PC-3 (cell line): ENCODE measurements at regions not wholly inside any gene's neighbourhood (a gene's known extent, or its start where the extent isn't known, plus 50 kb on each side); places are given as distances from the start of the nearest gene placed in this dataset.

Experiments
- ATAC-seq: fragments of 200-7000 bp; cut with Tn5 transposase; 2 replicates; pipeline ENCODE4 v1.9.1; 2020; ENCODE audit warnings: mild to moderate bottlenecking, moderate library complexity
- BruUV-seq: library from RNA; stranded (reverse); fragments of 400-500 nt; replicated peaks from 2 replicates; lab custom pipeline; 2021; lab: Mats Ljungman, UMichigan
- CTCF ChIA-PET: fragments of 300-600 bp; sonication (Branson Sonifier 250); formaldehyde crosslinking; loops from one replicate; lab custom pipeline; 2022; ENCODE audit warnings: antibody characterized with exemption; lab: Charles Lee
- POLR2A ChIA-PET: fragments of 300-600 bp; sonication (Branson Sonifier 250); formaldehyde crosslinking; loops from one replicate; lab custom pipeline; 2022; ENCODE audit warnings: antibody characterized with exemption; ENCODE audit not compliant: unreplicated experiment; lab: Charles Lee
- DNase-seq: peaks from one replicate; pipeline ENCODE4 v3.0.0-alpha.2; 2015
- H2AFZ ChIP-seq: fragments of 300-600 bp; sonication (generic); 2 replicates; pipeline ENCODE4 v1.6.0; 2016; ENCODE audit warnings: antibody characterized with exemption, low read length
- H3F3A ChIP-seq: fragments of 300-600 bp; sonication (generic); one replicate; pipeline ENCODE4 v1.6.0; 2017; ENCODE audit warnings: antibody characterized with exemption, low read length, control low read depth, mild to moderate bottlenecking; ENCODE audit not compliant: unreplicated experiment
- H3K27ac ChIP-seq: fragments of 300-600 bp; sonication (generic); 2 replicates; pipeline ENCODE4 v1.5.1; 2016; ENCODE audit warnings: mild to moderate bottlenecking, low read length
- H3K27me3 ChIP-seq: fragments of 300-600 bp; sonication (generic); 2 replicates; pipeline ENCODE4 v1.6.1; 2016; ENCODE audit warnings: low read length, mixed read lengths
- H3K36me3 ChIP-seq: fragments of 300-600 bp; sonication (generic); 2 replicates; pipeline ENCODE4 v1.6.1; 2016; ENCODE audit warnings: low read depth, mixed run types, low read length, mixed read lengths
- H3K4me1 ChIP-seq: fragments of 300-600 bp; sonication (generic); 2 replicates; pipeline ENCODE4 v1.5.1; 2016; ENCODE audit warnings: low read length; ENCODE audit not compliant: insufficient read depth
- H3K4me2 ChIP-seq: fragments of 300-600 bp; sonication (generic); 2 replicates; pipeline ENCODE4 v1.6.0; 2016; ENCODE audit warnings: low read length
- H3K4me3 ChIP-seq: fragments of 300-600 bp; sonication (generic); 2 replicates; pipeline ENCODE4 v1.5.1; 2016; ENCODE audit warnings: mild to moderate bottlenecking, low read length, mixed read lengths
- H3K79me2 ChIP-seq: fragments of 300-600 bp; sonication (generic); 2 replicates; pipeline ENCODE4 v1.6.1; 2017; ENCODE audit warnings: low read length, mixed read lengths
- H3K9ac ChIP-seq: fragments of 300-600 bp; sonication (generic); 2 replicates; pipeline ENCODE4 v1.6.0; 2016; ENCODE audit warnings: mild to moderate bottlenecking, low read length
- H3K9me2 ChIP-seq: fragments of 300-600 bp; sonication (generic); replicated peaks from 2 replicates; pipeline ENCODE4 v1.6.1; 2016; ENCODE audit warnings: mixed run types, low read length, mixed read lengths
- H3K9me3 ChIP-seq: fragments of 300-600 bp; sonication (generic); 2 replicates; pipeline ENCODE4 v1.6.1; 2016; ENCODE audit warnings: low read length, mixed read lengths
- H4K20me1 ChIP-seq: fragments of 300-600 bp; sonication (generic); 2 replicates; pipeline ENCODE4 v1.6.1; 2016; ENCODE audit warnings: low read length, mixed read lengths
- EZH2 ChIP-seq: fragments of 300-600 bp; sonication (generic); IDR thresholded peaks from one replicate; pipeline ENCODE4 v1.6.1; 2017; ENCODE audit warnings: antibody characterized with exemption, mild to moderate bottlenecking, low read length; ENCODE audit not compliant: unreplicated experiment
- EZH2phosphoT487 ChIP-seq: fragments of 300-600 bp; sonication (generic); IDR thresholded peaks from 2 replicates; pipeline ENCODE4 v1.6.1; 2018; ENCODE audit warnings: mild to moderate bottlenecking, antibody characterized with exemption, low read length, borderline replicate concordance
- intact Hi-C: fragments of 100-400 bp; cut with micrococcal nuclease; formaldehyde crosslinking; loops from 2 replicates; pipeline ENCODE4 v1.9.0; 2023
- TF ChIP-seq, protein P1 (sequence below): fragments of 300-600 bp; sonication (generic); conservative IDR thresholded peaks from 2 replicates; pipeline ENCODE4 v1.5.1; 2017; ENCODE audit warnings: antibody characterized with exemption, low read depth, mild to moderate bottlenecking, low read length

DNA sequence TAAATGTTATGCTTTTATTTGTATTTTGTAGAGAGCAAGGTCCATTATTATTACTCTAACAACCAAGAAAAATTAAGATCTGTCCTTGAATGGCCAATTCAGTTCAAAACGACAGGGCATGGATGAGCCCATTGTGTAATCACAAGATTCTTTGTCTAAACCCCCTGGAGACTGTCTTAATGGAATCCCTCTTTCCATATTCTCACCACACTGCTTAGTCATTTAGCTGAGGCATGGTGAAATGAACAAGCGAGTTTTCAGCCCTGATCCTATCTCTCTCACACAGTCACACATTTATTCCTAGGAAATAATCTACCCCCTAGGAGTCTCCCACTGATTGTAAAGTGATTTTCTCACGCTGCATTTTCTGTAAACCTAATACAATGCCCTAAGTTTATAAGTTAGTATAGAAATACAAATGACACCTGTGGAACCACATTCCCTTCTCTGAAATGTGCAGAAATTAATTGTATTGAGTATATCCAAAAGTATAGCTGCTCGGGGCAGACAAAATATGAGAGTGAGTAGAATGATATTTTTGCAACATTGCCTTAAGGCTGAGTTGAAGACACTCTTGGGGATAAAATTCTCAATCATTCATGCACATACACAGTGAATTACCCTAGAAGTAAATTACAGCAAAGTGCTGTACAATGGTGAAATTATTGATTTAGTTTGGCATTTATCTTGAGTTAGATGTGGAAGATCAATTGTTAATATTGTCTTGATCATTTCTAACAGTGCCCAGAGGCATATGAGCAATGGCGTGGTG, 119.7 kb upstream of the PCDH7 start:
- Histone ChIP-seq H3K36me3 (no peaks in the 10 kb centered on the region), H3K9ac (no peak overlapping the region), H3K9me2 (no peaks in the 10 kb centered on the region), H3K4me3 (no peak overlapping the region), H3K27me3 (no peaks in the 10 kb centered on the region), H3K79me2 (no peaks in the 10 kb centered on the region), H3K4me1 (no peaks in the 10 kb centered on the region), H3K9me3 (no peaks in the 10 kb centered on the region), H4K20me1 (no peaks in the 10 kb centered on the region), H3F3A (no peaks in the 10 kb centered on the region), H3K4me2 (no peak overlapping the region), H3K27ac (no peak overlapping the region), H2AFZ (no peak overlapping the region)
- DNase-seq, result peak; percentile 6
- ChIA-PET POLR2A (no interaction called here), CTCF (no interaction called here)
- no peak for ATAC-seq
- intact Hi-C loops, result no loop called here
- TF ChIP-seq, protein P1, sequence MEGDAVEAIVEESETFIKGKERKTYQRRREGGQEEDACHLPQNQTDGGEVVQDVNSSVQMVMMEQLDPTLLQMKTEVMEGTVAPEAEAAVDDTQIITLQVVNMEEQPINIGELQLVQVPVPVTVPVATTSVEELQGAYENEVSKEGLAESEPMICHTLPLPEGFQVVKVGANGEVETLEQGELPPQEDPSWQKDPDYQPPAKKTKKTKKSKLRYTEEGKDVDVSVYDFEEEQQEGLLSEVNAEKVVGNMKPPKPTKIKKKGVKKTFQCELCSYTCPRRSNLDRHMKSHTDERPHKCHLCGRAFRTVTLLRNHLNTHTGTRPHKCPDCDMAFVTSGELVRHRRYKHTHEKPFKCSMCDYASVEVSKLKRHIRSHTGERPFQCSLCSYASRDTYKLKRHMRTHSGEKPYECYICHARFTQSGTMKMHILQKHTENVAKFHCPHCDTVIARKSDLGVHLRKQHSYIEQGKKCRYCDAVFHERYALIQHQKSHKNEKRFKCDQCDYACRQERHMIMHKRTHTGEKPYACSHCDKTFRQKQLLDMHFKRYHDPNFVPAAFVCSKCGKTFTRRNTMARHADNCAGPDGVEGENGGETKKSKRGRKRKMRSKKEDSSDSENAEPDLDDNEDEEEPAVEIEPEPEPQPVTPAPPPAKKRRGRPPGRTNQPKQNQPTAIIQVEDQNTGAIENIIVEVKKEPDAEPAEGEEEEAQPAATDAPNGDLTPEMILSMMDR, result no peak
- no peak for TF ChIP-seq EZH2
- no peak for TF ChIP-seq EZH2phosphoT487
- BruUV-seq, result no TSS peak

DNA sequence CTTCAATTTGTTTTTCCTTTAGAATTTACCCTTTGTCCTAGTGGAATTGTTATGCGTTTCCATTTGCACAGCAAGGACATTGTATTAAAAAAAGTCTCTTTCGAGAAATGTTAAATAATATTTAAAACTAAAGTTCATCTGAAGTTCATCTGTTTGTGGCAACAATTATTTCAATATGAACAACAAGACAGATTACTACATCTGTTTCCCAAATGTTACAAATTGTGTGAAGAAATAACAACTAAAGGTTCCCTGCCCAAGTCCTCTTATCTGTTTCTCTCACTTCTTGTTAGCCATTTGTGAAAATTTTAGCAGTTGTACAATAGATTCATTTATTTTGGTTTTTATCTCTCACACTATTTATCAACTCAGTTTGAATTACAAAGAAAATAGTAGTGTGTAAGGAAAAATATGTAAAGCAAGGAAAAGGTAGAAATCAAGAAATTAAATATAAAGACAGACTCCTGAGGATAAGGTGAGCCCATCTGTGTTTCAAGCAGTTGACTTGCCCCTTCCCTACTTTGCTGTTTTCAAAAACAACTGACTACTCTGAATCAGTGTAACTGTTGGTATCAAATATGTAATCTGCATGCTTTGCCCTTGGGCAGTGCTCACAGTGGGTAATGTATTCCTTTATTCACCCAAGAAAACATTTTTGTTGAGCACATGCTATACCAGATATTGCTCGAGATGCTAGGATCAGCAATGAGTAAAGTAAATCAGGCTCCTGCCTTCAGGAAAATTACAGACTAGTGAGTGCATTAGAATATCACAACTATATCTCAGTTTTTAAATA, 118.9 kb upstream of the PCDH7 start:
- BruUV-seq, result no TSS peak
- TF ChIP-seq EZH2phosphoT487 (no peak), EZH2 (no peak)
- TF ChIP-seq, protein P1, result no peak
- intact Hi-C loops, result no loop called here

More for the DNA sequence above, 118.9 kb upstream of the PCDH7 start:
- Histone ChIP-seq H3K36me3 (no peaks in the 10 kb centered on the region), H3K9me3 (no peaks in the 10 kb centered on the region), H4K20me1 (no peaks in the 10 kb centered on the region), H3K4me2 (no peak overlapping the region), H2AFZ (no peak overlapping the region), H3K4me3 (no peak overlapping the region), H3K79me2 (no peaks in the 10 kb centered on the region), H3K9me2 (no peaks in the 10 kb centered on the region), H3F3A (no peaks in the 10 kb centered on the region), H3K27ac (no peak overlapping the region), H3K4me1 (no peaks in the 10 kb centered on the region), H3K9ac (no peak overlapping the region), H3K27me3 (no peaks in the 10 kb centered on the region)
- ChIA-PET POLR2A (no interaction called here), CTCF (no interaction called here)
- ATAC-seq, result no peak
- no peak for DNase-seq
